D341Med (cell line): ENCODE measurements at regions not wholly inside any gene's neighbourhood (a gene's known extent, or its start where the extent isn't known, plus 50 kb on each side); places are given as distances from the start of the nearest gene placed in this dataset.
A peak's percentile ranks its signal among the peaks of the same experiment; 100 is the strongest.
"Not testable (repeated sequence)": the region's sequence is repeated elsewhere in the genome, so short reads cannot be mapped to it uniquely, and the experiment has no call there.

ENCODE experiments used
- DNase-seq: peaks from one replicate; pipeline ENCODE4 v3.0.0; 2012; ENCODE audit warnings: low spot score

- DNase-seq, result no peak
These were observed 59.2 kb upstream of the ADGRB3 start for GRCh38 chr6:68575765-68576439.

GRCh38 chr6:68572975-68573374 is 62.1 kb upstream of the ADGRB3 start:
- no peak for DNase-seq

- peak; percentile 83 for DNase-seq
These were observed 62.6 kb upstream of the ADGRB3 start for GRCh38 chr6:68572525-68572924.

- peak; percentile 22 for DNase-seq
These were observed 75.4 kb upstream of the ADGRB3 start for GRCh38 chr6:68559716-68560115.

GRCh38 chr6:68559070-68559469 is 76.0 kb upstream of the ADGRB3 start:
- peak; percentile 17 for DNase-seq

GRCh38 chr6:68546620-68547019 is 88.5 kb upstream of the ADGRB3 start:
- DNase-seq, result no peak

GRCh38 chr6:68544450-68544849 is 90.6 kb upstream of the ADGRB3 start:
- DNase-seq, result no peak

- DNase-seq, result no peak
These were observed 101.7 kb upstream of the ADGRB3 start for GRCh38 chr6:68533339-68533795.

- no peak for DNase-seq
These were observed 107.4 kb upstream of the ADGRB3 start for GRCh38 chr6:68527691-68528090.

GRCh38 chr6:68506911-68507310 is 128.2 kb upstream of the ADGRB3 start:
- no peak for DNase-seq

GRCh38 chr6:68502946-68503345 is 132.1 kb upstream of the ADGRB3 start:
- no peak for DNase-seq

GRCh38 chr6:68497927-68498326 is 137.2 kb upstream of the ADGRB3 start:
- no peak for DNase-seq

- not testable (repeated sequence) for DNase-seq
These were observed 140.2 kb upstream of the ADGRB3 start for GRCh38 chr6:68494880-68495279.

- no peak for DNase-seq
These were observed 158.5 kb upstream of the ADGRB3 start for GRCh38 chr6:68476611-68477010.

- DNase-seq, result no peak
These were observed 161.5 kb upstream of the ADGRB3 start for GRCh38 chr6:68473433-68474210.

- DNase-seq, result peak; percentile 12
These were observed 166.7 kb upstream of the ADGRB3 start for GRCh38 chr6:68468244-68468884.

- no peak for DNase-seq
These were observed 176.6 kb upstream of the ADGRB3 start for GRCh38 chr6:68458447-68458846.

GRCh38 chr6:68447112-68447511 is 188.0 kb upstream of the ADGRB3 start:
- DNase-seq, result no peak

- no peak for DNase-seq
These were observed 189.2 kb upstream of the ADGRB3 start for GRCh38 chr6:68445926-68446325.

- DNase-seq, result no peak
These were observed 191.4 kb upstream of the ADGRB3 start for GRCh38 chr6:68443704-68444103.

GRCh38 chr6:68427630-68428029 is 207.5 kb upstream of the ADGRB3 start:
- no peak for DNase-seq

- DNase-seq, result no peak
These were observed 225.1 kb upstream of the ADGRB3 start for GRCh38 chr6:68410021-68410420.

GRCh38 chr6:68400396-68400795 is 234.7 kb upstream of the ADGRB3 start:
- DNase-seq, result no peak
